Epithelial cell of proximal tubule (primary cell): ENCODE measurements at regions not wholly inside any gene's neighbourhood (a gene's known extent, or its start where the extent isn't known, plus 50 kb on each side); places are given as distances from the start of the nearest gene placed in this dataset.
"Not testable (repeated sequence)": the region's sequence is repeated elsewhere in the genome, so short reads cannot be mapped to it uniquely, and the experiment has no call there.

Source experiments
- DNase-seq: peaks from one replicate; pipeline ENCODE4 v3.0.0-alpha.2; 2011; ENCODE audit warnings: low read depth
- H3K4me3 ChIP-seq: 2 replicates; pipeline ENCODE4 v1.5.1; 2011; ENCODE audit warnings: low read depth, mild to moderate bottlenecking, low read length
- CTCF ChIP-seq: conservative IDR thresholded peaks from 2 replicates; pipeline ENCODE4 v1.5.1; 2012; ENCODE audit warnings: low read depth, mild to moderate bottlenecking, low read length

- no peak overlapping the region for H3K4me3 ChIP-seq
- TF ChIP-seq CTCF = no peak
- DNase-seq = no peak
These were observed 67.4 kb downstream of the CARTPT start for GRCh38 chr5:71786337-71787055.

- TF ChIP-seq CTCF = no peak
- DNase-seq = no peak
- H3K4me3 ChIP-seq = no peak overlapping the region
These were observed 69.7 kb downstream of the CARTPT start for GRCh38 chr5:71788794-71789193.

- no peak for DNase-seq
- TF ChIP-seq CTCF = no peak
These were observed 70.7 kb downstream of the CARTPT start for GRCh38 chr5:71789746-71790145.

GRCh38 chr5:71790433-71790832 lies 71.4 kb downstream of the CARTPT start:
- no peak for TF ChIP-seq CTCF
- DNase-seq = no peak
- no peak overlapping the region for H3K4me3 ChIP-seq

More at GRCh38 chr5:71789746-71790145, 70.7 kb downstream of the CARTPT start:
- H3K4me3 ChIP-seq = no peak overlapping the region

DNA sequence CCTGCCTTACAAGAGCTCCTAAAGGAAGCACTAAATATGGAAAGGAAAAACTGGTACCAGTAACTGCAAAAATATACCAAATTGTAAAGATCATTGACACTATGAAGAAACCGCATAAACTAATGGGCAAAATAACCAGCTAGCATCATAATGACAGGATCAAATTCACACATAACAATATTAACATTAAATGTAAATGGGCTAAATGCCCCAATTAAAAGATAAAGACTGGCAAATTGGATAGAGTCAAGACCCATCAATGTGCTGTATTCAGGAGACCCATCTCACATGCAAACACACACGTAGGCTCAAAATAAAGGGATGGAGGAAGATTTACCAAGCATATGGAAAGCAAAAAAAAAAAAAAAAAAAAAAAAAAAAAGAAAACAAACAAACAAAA lies 73.0 kb downstream of the CARTPT start:
- DNase-seq, H3K4me3 ChIP-seq: not testable (repeated sequence)

- DNase-seq = no peak
- no peak for TF ChIP-seq CTCF
- H3K4me3 ChIP-seq = no peak overlapping the region
These were observed 75.1 kb downstream of the CARTPT start for GRCh38 chr5:71794061-71794695.

DNA sequence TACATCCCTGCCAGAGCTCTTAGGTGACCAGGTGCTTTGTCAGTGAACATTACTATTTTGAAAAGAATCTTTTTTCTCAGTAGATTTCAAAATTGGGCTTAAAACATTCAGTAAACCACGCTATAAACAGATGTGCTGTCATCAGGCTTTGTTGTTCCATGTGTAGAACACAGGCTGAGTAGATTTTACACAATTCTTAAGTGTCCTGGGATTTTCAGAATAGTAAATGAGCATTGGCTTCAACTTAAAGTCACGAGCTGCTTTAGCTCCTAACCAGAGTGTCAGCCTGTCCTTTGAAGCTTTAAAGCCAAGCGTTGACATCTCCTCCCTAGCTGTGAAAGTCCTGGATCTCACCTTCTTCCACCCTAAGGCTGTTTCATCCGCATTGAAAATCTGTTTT lies 83.6 kb downstream of the CARTPT start:
- no peak overlapping the region for H3K4me3 ChIP-seq
- no peak for TF ChIP-seq CTCF
- DNase-seq = no peak
